Osteocyte (in vitro differentiated cells): ENCODE measurements at regions not wholly inside any gene's neighbourhood (a gene's known extent, or its start where the extent isn't known, plus 50 kb on each side); places are given as distances from the start of the nearest gene placed in this dataset.
"Not testable (repeated sequence)": the region's sequence is repeated elsewhere in the genome, so short reads cannot be mapped to it uniquely, and the experiment has no call there.

Experiments used
- DNase-seq: peaks from one replicate; pipeline ENCODE4 v3.0.0; 2021; ENCODE audit warnings: mixed read lengths; ENCODE audit not compliant: unreplicated experiment; ENCODE audit errors: extremely low spot score
- H3K27ac Mint-ChIP-seq: one replicate; pipeline ENCODE4 v1.8.0; 2021; ENCODE audit warnings: mild to moderate bottlenecking, mixed read lengths; ENCODE audit not compliant: unreplicated experiment
- H3K27me3 Mint-ChIP-seq: one replicate; pipeline ENCODE4 v1.8.0; 2021; ENCODE audit warnings: mixed read lengths; ENCODE audit not compliant: unreplicated experiment
- H3K36me3 Mint-ChIP-seq: one replicate; pipeline ENCODE4 v1.8.0; 2021; ENCODE audit warnings: mixed read lengths; ENCODE audit not compliant: unreplicated experiment
- H3K4me1 Mint-ChIP-seq: one replicate; pipeline ENCODE4 v1.8.0; 2021; ENCODE audit warnings: mixed read lengths; ENCODE audit not compliant: unreplicated experiment
- H3K4me3 Mint-ChIP-seq: one replicate; pipeline ENCODE4 v1.8.0; 2021; ENCODE audit warnings: mild to moderate bottlenecking, moderate library complexity, mixed read lengths; ENCODE audit not compliant: unreplicated experiment
- H3K9me3 Mint-ChIP-seq: one replicate; pipeline ENCODE4 v1.8.0; 2021; ENCODE audit warnings: mixed read lengths; ENCODE audit not compliant: unreplicated experiment
- TF ChIP-seq, protein P1 (sequence below): fragments of 200-600 bp; sonication (generic); IDR thresholded peaks from 2 replicates; pipeline ENCODE4 v1.5.0; 2021; ENCODE audit warnings: antibody characterized with exemption, mild to moderate bottlenecking, moderate library complexity

DNA sequence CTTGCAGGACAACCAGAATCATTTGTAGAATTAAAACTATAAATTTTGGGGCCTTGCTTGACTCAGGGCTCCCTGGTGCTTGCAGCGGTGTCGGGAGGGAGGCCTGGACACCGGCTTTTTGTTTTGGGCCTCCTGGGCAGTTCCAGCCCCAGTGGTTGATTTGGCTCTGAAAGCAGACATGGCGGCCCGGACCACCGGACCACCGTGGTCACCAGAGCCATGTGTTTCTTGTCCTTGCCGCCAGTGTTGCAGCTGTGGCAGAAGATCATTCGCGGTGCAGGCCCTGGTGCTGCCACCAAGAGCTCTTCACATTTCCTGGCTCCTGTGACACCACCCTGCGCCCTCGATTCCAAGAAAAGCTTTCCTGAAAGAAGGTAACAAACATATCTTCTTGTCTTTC lies 484.8 kb downstream of the BRINP3 start:
- H3K4me1 Mint-ChIP-seq = peaks cover 4% of the 10 kb centered on the region
- H3K27ac Mint-ChIP-seq = no peak overlapping the region
- H3K9me3 Mint-ChIP-seq = peaks cover 20% of the 10 kb centered on the region
- H3K27me3 Mint-ChIP-seq = no peaks in the 10 kb centered on the region
- no peak for DNase-seq
- peaks cover 8% of the 10 kb centered on the region for H3K36me3 Mint-ChIP-seq
- TF ChIP-seq, protein P1, sequence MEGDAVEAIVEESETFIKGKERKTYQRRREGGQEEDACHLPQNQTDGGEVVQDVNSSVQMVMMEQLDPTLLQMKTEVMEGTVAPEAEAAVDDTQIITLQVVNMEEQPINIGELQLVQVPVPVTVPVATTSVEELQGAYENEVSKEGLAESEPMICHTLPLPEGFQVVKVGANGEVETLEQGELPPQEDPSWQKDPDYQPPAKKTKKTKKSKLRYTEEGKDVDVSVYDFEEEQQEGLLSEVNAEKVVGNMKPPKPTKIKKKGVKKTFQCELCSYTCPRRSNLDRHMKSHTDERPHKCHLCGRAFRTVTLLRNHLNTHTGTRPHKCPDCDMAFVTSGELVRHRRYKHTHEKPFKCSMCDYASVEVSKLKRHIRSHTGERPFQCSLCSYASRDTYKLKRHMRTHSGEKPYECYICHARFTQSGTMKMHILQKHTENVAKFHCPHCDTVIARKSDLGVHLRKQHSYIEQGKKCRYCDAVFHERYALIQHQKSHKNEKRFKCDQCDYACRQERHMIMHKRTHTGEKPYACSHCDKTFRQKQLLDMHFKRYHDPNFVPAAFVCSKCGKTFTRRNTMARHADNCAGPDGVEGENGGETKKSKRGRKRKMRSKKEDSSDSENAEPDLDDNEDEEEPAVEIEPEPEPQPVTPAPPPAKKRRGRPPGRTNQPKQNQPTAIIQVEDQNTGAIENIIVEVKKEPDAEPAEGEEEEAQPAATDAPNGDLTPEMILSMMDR = no peak
- no peak overlapping the region for H3K4me3 Mint-ChIP-seq

DNA sequence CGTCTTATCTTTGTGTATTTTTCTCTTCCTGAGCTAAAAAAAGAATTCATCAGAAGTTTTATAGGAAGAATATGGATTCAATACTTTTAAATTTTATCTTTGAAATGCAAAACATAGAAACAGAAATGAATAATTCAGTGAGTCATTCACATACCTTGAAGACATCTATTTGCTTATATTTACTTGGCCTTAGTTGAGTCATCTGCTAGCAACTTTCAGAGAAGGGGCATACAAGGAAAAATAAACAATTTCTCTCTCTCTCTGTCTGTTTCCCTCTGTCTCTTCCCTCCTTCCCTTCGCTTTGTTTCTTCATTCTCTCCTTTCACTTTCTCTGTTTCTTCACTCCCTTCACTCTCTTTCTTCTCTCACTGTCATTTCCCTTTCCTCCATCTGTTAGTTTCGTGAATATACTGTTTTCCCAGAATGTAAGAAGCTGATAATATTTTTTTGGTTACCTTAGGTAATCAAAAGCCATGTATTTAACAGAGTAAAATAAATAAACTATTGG lies 477.2 kb downstream of the BRINP3 start:
- Mint-ChIP-seq H3K27ac (peak overlapping the region; percentile 61), H3K36me3 (peaks cover 2% of the 10 kb centered on the region), H3K4me3 (no peak overlapping the region), H3K9me3 (peaks cover 14% of the 10 kb centered on the region), H3K4me1 (peaks cover 25% of the 10 kb centered on the region), H3K27me3 (no peaks in the 10 kb centered on the region)
- TF ChIP-seq, protein P1 = no peak
- no peak for DNase-seq

DNA sequence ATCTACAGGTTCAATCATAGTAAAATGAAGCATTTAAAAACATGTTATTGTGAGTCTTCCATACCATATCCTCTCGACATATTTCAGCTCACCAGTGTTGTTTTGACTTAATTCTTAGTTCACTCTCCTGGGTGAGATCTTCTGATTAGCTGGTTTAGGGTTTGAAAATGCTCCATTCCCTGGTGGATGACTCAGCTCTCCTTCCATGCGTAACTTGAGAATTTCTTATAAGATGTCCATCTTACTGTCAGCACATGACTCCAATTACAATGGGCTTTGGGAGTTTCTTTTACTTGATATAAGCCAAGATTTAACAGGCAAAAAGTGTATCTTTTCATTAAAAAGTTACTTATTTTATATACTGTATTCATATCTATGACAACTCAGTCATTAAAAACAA lies 476.5 kb downstream of the BRINP3 start:
- peaks cover 14% of the 10 kb centered on the region for H3K9me3 Mint-ChIP-seq
- H3K27me3 Mint-ChIP-seq = no peaks in the 10 kb centered on the region
- no peak for DNase-seq
- peaks cover 25% of the 10 kb centered on the region for H3K4me1 Mint-ChIP-seq
- peak overlapping the region; percentile 77 for H3K27ac Mint-ChIP-seq
- no peak overlapping the region for H3K4me3 Mint-ChIP-seq
- TF ChIP-seq, protein P1 = no peak
- H3K36me3 Mint-ChIP-seq = peaks cover 2% of the 10 kb centered on the region

DNA sequence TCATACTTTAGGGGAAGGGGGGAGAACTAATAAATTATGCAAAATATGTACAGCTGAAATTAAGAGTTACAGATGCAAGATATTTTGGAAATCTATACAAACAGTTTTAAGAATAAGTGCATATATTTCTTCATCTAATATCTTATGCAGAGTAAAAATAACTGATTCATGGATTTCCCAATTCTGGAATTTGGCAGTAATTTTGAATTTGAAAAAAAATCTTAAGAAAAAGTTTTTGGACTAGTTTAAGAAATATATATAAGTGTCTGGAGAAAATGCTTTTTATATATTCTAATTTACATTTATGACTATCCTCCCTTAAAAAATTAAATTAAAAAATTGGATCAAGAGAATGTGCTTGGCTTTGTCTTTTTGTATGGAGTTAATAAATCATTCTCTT lies 474.3 kb downstream of the BRINP3 start:
- Mint-ChIP-seq H3K36me3 (peaks cover 2% of the 10 kb centered on the region), H3K9me3 (peaks cover 14% of the 10 kb centered on the region), H3K27ac (no peak overlapping the region), H3K27me3 (no peaks in the 10 kb centered on the region), H3K4me1 (peaks cover 25% of the 10 kb centered on the region), H3K4me3 (no peak overlapping the region)
- DNase-seq = no peak
- TF ChIP-seq, protein P1 = no peak

DNA sequence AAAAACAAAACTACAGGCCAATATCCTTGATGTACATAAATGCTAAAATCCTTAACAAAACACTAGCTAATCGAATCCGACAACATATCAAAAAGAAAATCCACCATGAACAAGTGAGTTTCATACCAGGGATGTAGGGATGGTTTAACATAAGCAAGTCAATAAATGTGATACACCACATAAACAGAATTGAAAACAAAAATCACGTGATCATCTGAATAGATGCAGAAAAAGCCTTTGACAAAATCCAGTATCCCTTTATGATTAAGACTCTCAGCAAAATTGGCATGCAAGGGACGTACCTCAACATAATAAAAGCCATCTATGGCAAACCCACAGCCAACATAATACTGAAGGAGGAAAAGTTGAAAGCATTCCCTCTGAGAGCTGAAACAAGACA lies 466.1 kb downstream of the BRINP3 start:
- Mint-ChIP-seq H3K4me1 (no peaks in the 10 kb centered on the region), H3K9me3 (no peaks in the 10 kb centered on the region), H3K27ac (no peak overlapping the region), H3K4me3 (no peak overlapping the region), H3K27me3 (no peaks in the 10 kb centered on the region), H3K36me3 (no peaks in the 10 kb centered on the region)
- TF ChIP-seq, protein P1 = no peak
- DNase-seq = no peak

DNA sequence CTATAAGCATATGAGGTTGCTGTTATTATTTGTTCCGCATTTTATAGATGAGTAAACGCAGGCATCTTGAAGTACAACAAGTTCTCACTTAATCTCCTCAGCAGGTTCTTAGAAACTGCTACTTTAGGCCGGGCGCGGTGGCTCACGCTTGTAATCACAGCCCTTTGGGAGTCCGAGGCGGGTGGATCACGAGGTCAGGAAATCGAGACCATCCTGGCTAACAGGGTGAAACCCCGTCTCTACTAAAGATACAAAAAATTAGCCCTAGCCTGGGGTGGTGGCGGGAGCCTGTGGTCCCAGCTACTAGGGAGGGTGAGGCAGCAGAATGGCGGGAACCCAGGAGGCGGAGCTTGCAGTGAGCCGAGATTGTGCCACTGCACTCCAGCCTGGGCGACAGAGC lies 458.5 kb downstream of the BRINP3 start:
- not testable (repeated sequence) for H3K27me3 Mint-ChIP-seq, H3K4me1 Mint-ChIP-seq, H3K4me3 Mint-ChIP-seq, DNase-seq, H3K36me3 Mint-ChIP-seq, H3K27ac Mint-ChIP-seq, H3K9me3 Mint-ChIP-seq
